Natural killer cell (primary cell): ENCODE measurements at regions not wholly inside any gene's neighbourhood (a gene's known extent, or its start where the extent isn't known, plus 50 kb on each side); places are given as distances from the start of the nearest gene placed in this dataset.

ENCODE experiments used
- ATAC-seq, 3 donors: fragments of 150-1000 bp in 2 of 3; fragments of 200-7000 bp in 1 of 3; cut with Tn5 transposase; 1 replicate in 1 of 3; 2 replicates in 2 of 3; pipeline ENCODE4 v1.10.0; 2021; ENCODE audit warnings: mild to moderate bottlenecking in 2 of 3, moderate library complexity in 2 of 3
- DNase-seq, 2 donors: peaks; one replicate each; pipeline versions ENCODE4 v3.0.0 to v3.0.0-alpha.2; 2013 to 2021; ENCODE audit warnings: mixed read lengths in 1 of 2
- H3K27ac ChIP-seq: one replicate; pipeline ENCODE4 v1.5.1; 2013; ENCODE audit warnings: mild to moderate bottlenecking, low read length
- H3K27me3 ChIP-seq: one replicate; pipeline ENCODE4 v1.6.1; 2013; ENCODE audit warnings: low read length; ENCODE audit not compliant: control insufficient read depth, insufficient read depth
- H3K36me3 ChIP-seq: one replicate; pipeline ENCODE4 v1.6.1; 2013; ENCODE audit warnings: low read length; ENCODE audit not compliant: control insufficient read depth, insufficient read depth
- H3K4me1 ChIP-seq: one replicate; pipeline ENCODE4 v1.6.1; 2013; ENCODE audit warnings: low read length; ENCODE audit not compliant: control insufficient read depth, insufficient read depth
- H3K4me3 ChIP-seq: one replicate; pipeline ENCODE4 v1.5.1; 2013; ENCODE audit warnings: low read length
- H3K9me3 ChIP-seq: one replicate; pipeline ENCODE4 v1.6.1; 2013; ENCODE audit warnings: low read length; ENCODE audit not compliant: control insufficient read depth, insufficient read depth
- H3K27ac Mint-ChIP-seq, 2 donors: one replicate each; pipeline ENCODE4 v1.8.0; 2022; ENCODE audit warnings: mild to moderate bottlenecking in 2 of 2, mixed read lengths in 2 of 2, moderate library complexity in 1 of 2
- H3K27me3 Mint-ChIP-seq, 2 donors: one replicate each; pipeline ENCODE4 v1.8.0; 2022; ENCODE audit warnings: low read depth in 2 of 2, mixed read lengths in 2 of 2
- H3K36me3 Mint-ChIP-seq: one replicate; pipeline ENCODE4 v1.8.0; 2022; ENCODE audit warnings: mixed read lengths
- H3K4me1 Mint-ChIP-seq, 2 donors: one replicate each; pipeline ENCODE4 v1.8.0; 2022; ENCODE audit warnings: mixed read lengths in 2 of 2
- H3K4me3 Mint-ChIP-seq: one replicate; pipeline ENCODE4 v1.8.0; 2022; ENCODE audit warnings: mild to moderate bottlenecking, moderate library complexity, mixed read lengths
- H3K9me3 Mint-ChIP-seq, 2 donors: one replicate each; pipeline ENCODE4 v1.8.0; 2022; ENCODE audit warnings: mixed read lengths in 2 of 2
- CTCF ChIP-seq: fragments of 200-600 bp; IDR thresholded peaks from one replicate; pipeline ENCODE4 v1.8.0; 2022; ENCODE audit warnings: antibody characterized with exemption
- WGBS: methylation state at CpG from one replicate; pipeline ENCODE4 v1.1.7; 2013; ENCODE audit warnings: missing lambda C conversion rate; ENCODE audit not compliant: insufficient coverage; 5-methylcytosine and 5-hydroxymethylcytosine counted together
- intact Hi-C: fragments of 100-400 bp; cut with micrococcal nuclease; formaldehyde crosslinking; loops from one replicate; pipeline ENCODE4 v1.14.2; 2022

GRCh38 chr21:16353764-16354163, 624.0 kb downstream of the USP25 start:
- H3K4me1 Mint-ChIP-seq, result no peaks in the 10 kb centered on the region
- no peak for ATAC-seq
- H3K4me3 Mint-ChIP-seq, result no peak overlapping the region
- no peaks in the 10 kb centered on the region for H3K4me1 ChIP-seq
- intact Hi-C loops, result no loop called here
- H3K9me3 Mint-ChIP-seq, result peaks cover 5% of the 10 kb centered on the region in 2 donors
- no peak for DNase-seq
- peaks cover 6% of the 10 kb centered on the region for H3K36me3 Mint-ChIP-seq
- H3K36me3 ChIP-seq, result no peaks in the 10 kb centered on the region
- H3K27ac ChIP-seq, result no peak overlapping the region
- no peaks in the 10 kb centered on the region for H3K27me3 ChIP-seq
- peaks cover 3% of the 10 kb centered on the region for H3K9me3 ChIP-seq
- no peak overlapping the region for H3K27ac Mint-ChIP-seq
- WGBS, result 87% methylated on average over 6 of the region's 6 CpGs
- H3K4me3 ChIP-seq, result no peak overlapping the region
- H3K27me3 Mint-ChIP-seq, result no peaks in the 10 kb centered on the region
- no peak for TF ChIP-seq CTCF

- Mint-ChIP-seq H3K27ac (no peak overlapping the region), H3K4me1 (no peaks in the 10 kb centered on the region), H3K4me3 (no peak overlapping the region), H3K27me3 (no peaks in the 10 kb centered on the region), H3K36me3 (no peaks in the 10 kb centered on the region), H3K9me3 (peaks cover 2 to 9% of the 10 kb centered on the region in 2 donors)
- no peak for DNase-seq
- no peaks in the 10 kb centered on the region for H3K27me3 ChIP-seq
- no peaks in the 10 kb centered on the region for H3K36me3 ChIP-seq
- intact Hi-C loops, result no loop called here
- H3K9me3 ChIP-seq, result no peaks in the 10 kb centered on the region
- TF ChIP-seq CTCF, result no peak
- H3K4me1 ChIP-seq, result no peaks in the 10 kb centered on the region
- H3K4me3 ChIP-seq, result no peak overlapping the region
- ATAC-seq, result no peak
- H3K27ac ChIP-seq, result no peak overlapping the region
Measured at GRCh38 chr21:16357994-16358393, 628.2 kb downstream of the USP25 start.

- H3K4me3 ChIP-seq, result no peak overlapping the region
- Mint-ChIP-seq H3K4me3 (no peak overlapping the region), H3K4me1 (no peaks in the 10 kb centered on the region), H3K9me3 (peaks cover 4 to 9% of the 10 kb centered on the region in 2 donors), H3K36me3 (no peaks in the 10 kb centered on the region), H3K27me3 (no peaks in the 10 kb centered on the region), H3K27ac (no peak overlapping the region)
- H3K4me1 ChIP-seq, result no peaks in the 10 kb centered on the region
- H3K27me3 ChIP-seq, result no peaks in the 10 kb centered on the region
- no peak for TF ChIP-seq CTCF
- no peaks in the 10 kb centered on the region for H3K9me3 ChIP-seq
- ATAC-seq (no peak), DNase-seq (no peak)
- intact Hi-C loops, result no loop called here
- H3K36me3 ChIP-seq, result no peaks in the 10 kb centered on the region
- H3K27ac ChIP-seq, result no peak overlapping the region
- 79% methylated on average over 1 of the region's 2 CpGs for WGBS
Measured at GRCh38 chr21:16358784-16359183, 629.0 kb downstream of the USP25 start.

- H3K9me3 Mint-ChIP-seq, result peaks cover 7 to 11% of the 10 kb centered on the region in 2 donors
Measured at GRCh38 chr21:16363100-16363499, 633.3 kb downstream of the USP25 start.

More at GRCh38 chr21:16363100-16363499, 633.3 kb downstream of the USP25 start:
- no peak overlapping the region for H3K4me3 ChIP-seq
- ATAC-seq (no peak), DNase-seq (no peak)
- no peaks in the 10 kb centered on the region for H3K9me3 ChIP-seq
- Mint-ChIP-seq H3K27ac (no peak overlapping the region), H3K27me3 (no peaks in the 10 kb centered on the region), H3K4me1 (no peaks in the 10 kb centered on the region), H3K36me3 (no peaks in the 10 kb centered on the region), H3K4me3 (no peak overlapping the region)
- no peak overlapping the region for H3K27ac ChIP-seq
- intact Hi-C loops, result no loop called here
- no peaks in the 10 kb centered on the region for H3K36me3 ChIP-seq
- no peaks in the 10 kb centered on the region for H3K27me3 ChIP-seq
- WGBS, result 88% methylated on average over 2 of the region's 2 CpGs
- TF ChIP-seq CTCF, result no peak
- no peaks in the 10 kb centered on the region for H3K4me1 ChIP-seq
